Mesendoderm (in vitro differentiated cells): ENCODE measurements at regions not wholly inside any gene's neighbourhood (a gene's known extent, or its start where the extent isn't known, plus 50 kb on each side); places are given as distances from the start of the nearest gene placed in this dataset.
"Not testable (repeated sequence)": the region's sequence is repeated elsewhere in the genome, so short reads cannot be mapped to it uniquely, and the experiment has no call there.

Experiments
- DNase-seq: peaks from one replicate; pipeline ENCODE4 v3.0.0; 2013
- H2AK5ac ChIP-seq: 2 replicates; pipeline ENCODE4 v1.6.1; 2013; ENCODE audit warnings: low read length, inconsistent platforms
- H2BK120ac ChIP-seq: 2 replicates; pipeline ENCODE4 v1.6.1; 2013; ENCODE audit warnings: low read depth, mild to moderate bottlenecking, low read length, moderate library complexity, mixed read lengths
- H2BK15ac ChIP-seq: replicated peaks from 2 replicates; pipeline ENCODE4 v1.6.1; 2013; ENCODE audit warnings: low read depth, mild to moderate bottlenecking, moderate library complexity
- H2BK5ac ChIP-seq: 2 replicates; pipeline ENCODE4 v1.6.1; 2013; ENCODE audit warnings: low read length, inconsistent platforms
- H3K18ac ChIP-seq: 2 replicates; pipeline ENCODE4 v1.6.1; 2013; ENCODE audit warnings: mild to moderate bottlenecking, low read length, mixed read lengths
- H3K23ac ChIP-seq: one replicate; pipeline ENCODE4 v1.6.1; 2013; ENCODE audit warnings: low read length
- H3K27ac ChIP-seq: 2 replicates; pipeline ENCODE4 v1.5.1; 2013; ENCODE audit warnings: low read depth, mild to moderate bottlenecking, inconsistent platforms, low read length, moderate library complexity
- H3K27me3 ChIP-seq: 2 replicates; pipeline ENCODE4 v1.6.1; 2013; ENCODE audit warnings: low read length, control low read depth, mild to moderate bottlenecking, inconsistent platforms; ENCODE audit not compliant: insufficient read depth, poor library complexity
- H3K36me3 ChIP-seq: 2 replicates; pipeline ENCODE4 v1.6.1; 2013; ENCODE audit warnings: low read length, inconsistent platforms; ENCODE audit not compliant: control insufficient read depth, insufficient read depth
- H3K4ac ChIP-seq: one replicate; pipeline ENCODE4 v1.6.1; 2013; ENCODE audit warnings: low read depth, mild to moderate bottlenecking, low read length, moderate library complexity
- H3K4me1 ChIP-seq: 2 replicates; pipeline ENCODE4 v1.6.1; 2013; ENCODE audit warnings: low read depth, low read length, inconsistent platforms; ENCODE audit not compliant: control insufficient read depth
- H3K4me2 ChIP-seq: 2 replicates; pipeline ENCODE4 v1.6.1; 2013; ENCODE audit warnings: low read length
- H3K4me3 ChIP-seq: 2 replicates; pipeline ENCODE4 v1.5.1; 2013; ENCODE audit warnings: mild to moderate bottlenecking, low read length
- H3K56ac ChIP-seq: one replicate; pipeline ENCODE4 v1.6.1; 2013; ENCODE audit warnings: low read length
- H3K79me1 ChIP-seq: 2 replicates; pipeline ENCODE4 v1.6.1; 2013; ENCODE audit warnings: low read length, inconsistent platforms
- H3K79me2 ChIP-seq: 2 replicates; pipeline ENCODE4 v1.6.1; 2013; ENCODE audit warnings: mild to moderate bottlenecking, low read length; ENCODE audit not compliant: control insufficient read depth, insufficient read depth
- H3K9ac ChIP-seq: 2 replicates; pipeline ENCODE4 v1.6.1; 2013; ENCODE audit warnings: low read length, inconsistent platforms
- H4K5ac ChIP-seq: one replicate; pipeline ENCODE4 v1.6.1; 2013; ENCODE audit warnings: low read length
- H4K8ac ChIP-seq: one replicate; pipeline ENCODE4 v1.6.1; 2013; ENCODE audit warnings: low read depth, mild to moderate bottlenecking, control low read depth, low read length, moderate library complexity
- WGBS: extraction: QIAGEN DNeasy Blood & Tissue Kit; methylation state at CpG from one replicate; pipeline ENCODE4 v1.1.7; 2013; ENCODE audit warnings: low lambda C conversion rate, missing lambda C conversion rate; ENCODE audit not compliant: insufficient coverage; ENCODE audit errors: extremely low coverage; 5-methylcytosine and 5-hydroxymethylcytosine counted together

GRCh38 chr12:32964981-32965585, 68.5 kb upstream of the PKP2 start:
- no peak overlapping the region for H3K18ac ChIP-seq
- H2BK120ac ChIP-seq, result no peak overlapping the region
- H3K56ac ChIP-seq, result no peak overlapping the region
- H3K79me1 ChIP-seq, result no peaks in the 10 kb centered on the region
- H2AK5ac ChIP-seq, result no peak overlapping the region
- H2BK15ac ChIP-seq, result no peak overlapping the region
- no peaks in the 10 kb centered on the region for H3K4me1 ChIP-seq
- H3K4ac ChIP-seq, result no peak overlapping the region
- no peak overlapping the region for H3K23ac ChIP-seq
- no peak overlapping the region for H4K5ac ChIP-seq
- no CpG with 5 or more reads among the region's 9 CpGs for WGBS
- H3K4me2 ChIP-seq, result no peak overlapping the region
- H3K4me3 ChIP-seq, result no peak overlapping the region
- no peak overlapping the region for H3K9ac ChIP-seq
- H3K79me2 ChIP-seq, result no peaks in the 10 kb centered on the region
- H3K27ac ChIP-seq, result no peak overlapping the region
- no peak overlapping the region for H4K8ac ChIP-seq
- no peak overlapping the region for H2BK5ac ChIP-seq
- H3K36me3 ChIP-seq, result no peaks in the 10 kb centered on the region
- no peak for DNase-seq
- H3K27me3 ChIP-seq, result no peaks in the 10 kb centered on the region

- H4K8ac ChIP-seq, H3K4me2 ChIP-seq, H3K79me1 ChIP-seq, H3K4ac ChIP-seq, H3K27me3 ChIP-seq, DNase-seq, H4K5ac ChIP-seq, H3K36me3 ChIP-seq, H3K56ac ChIP-seq, H3K27ac ChIP-seq, H2BK120ac ChIP-seq, H3K4me1 ChIP-seq, H2BK15ac ChIP-seq, H3K9ac ChIP-seq, H3K23ac ChIP-seq, H3K79me2 ChIP-seq, H3K18ac ChIP-seq, H2AK5ac ChIP-seq, H3K4me3 ChIP-seq, H2BK5ac ChIP-seq: not testable (repeated sequence)
- no CpG with 5 or more reads among the region's 10 CpGs for WGBS
Measured at GRCh38 chr12:32956418-32956817, 59.8 kb upstream of the PKP2 start.

DNA sequence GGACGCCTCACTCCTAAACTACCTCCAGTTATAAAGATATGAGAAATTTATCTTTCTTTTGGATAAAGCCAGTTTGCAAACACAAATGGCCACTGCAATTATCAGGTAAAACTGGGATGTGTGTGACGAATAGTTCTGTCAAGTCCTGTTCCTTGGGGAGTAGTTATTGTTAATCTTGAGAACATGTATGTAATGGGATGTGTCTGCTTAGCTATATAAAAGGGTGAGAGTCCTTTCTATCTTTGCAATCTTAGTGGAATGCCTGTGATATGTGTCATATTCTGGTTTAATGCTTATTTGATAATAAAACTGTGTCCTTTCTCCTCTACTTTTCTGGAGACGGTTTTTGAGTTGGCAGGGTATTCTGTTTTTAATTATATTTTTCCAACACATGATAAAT, 56.1 kb upstream of the PKP2 start:
- H3K23ac ChIP-seq, result no peak overlapping the region
- no peaks in the 10 kb centered on the region for H3K4me1 ChIP-seq
- H3K36me3 ChIP-seq, result no peaks in the 10 kb centered on the region
- no peaks in the 10 kb centered on the region for H3K79me1 ChIP-seq
- H3K4me3 ChIP-seq, result no peak overlapping the region
- H4K8ac ChIP-seq, result no peak overlapping the region
- H3K27ac ChIP-seq, result no peak overlapping the region
- WGBS, result no CpG with 5 or more reads among the region's 3 CpGs
- no peak overlapping the region for H3K4ac ChIP-seq
- H2BK120ac ChIP-seq, result no peak overlapping the region
- H2BK5ac ChIP-seq, result no peak overlapping the region
- H4K5ac ChIP-seq, result no peak overlapping the region
- H3K9ac ChIP-seq, result no peak overlapping the region
- no peak overlapping the region for H3K56ac ChIP-seq
- no peaks in the 10 kb centered on the region for H3K79me2 ChIP-seq
- H2AK5ac ChIP-seq, result no peak overlapping the region
- DNase-seq, result no peak
- H3K27me3 ChIP-seq, result no peaks in the 10 kb centered on the region
- H3K18ac ChIP-seq, result no peak overlapping the region
- H2BK15ac ChIP-seq, result no peak overlapping the region
- no peak overlapping the region for H3K4me2 ChIP-seq

GRCh38 chr12:32949815-32950214, 53.2 kb upstream of the PKP2 start:
- no peak overlapping the region for H3K4me2 ChIP-seq
- H2BK120ac ChIP-seq, result no peak overlapping the region
- H2BK15ac ChIP-seq, result no peak overlapping the region
- H3K36me3 ChIP-seq, result no peaks in the 10 kb centered on the region
- H4K8ac ChIP-seq, result no peak overlapping the region
- H3K56ac ChIP-seq, result no peak overlapping the region
- H3K4me3 ChIP-seq, result no peak overlapping the region
- peak overlapping the region; percentile 1 for H3K4ac ChIP-seq
- H3K27me3 ChIP-seq, result no peaks in the 10 kb centered on the region
- WGBS, result no CpG with 5 or more reads among the region's 3 CpGs
- DNase-seq, result peak; percentile 60
- H4K5ac ChIP-seq, result no peak overlapping the region
- H3K9ac ChIP-seq, result no peak overlapping the region
- H3K79me1 ChIP-seq, result no peaks in the 10 kb centered on the region
- no peak overlapping the region for H3K23ac ChIP-seq
- no peaks in the 10 kb centered on the region for H3K4me1 ChIP-seq
- H3K79me2 ChIP-seq, result no peaks in the 10 kb centered on the region
- no peak overlapping the region for H2BK5ac ChIP-seq
- H3K27ac ChIP-seq, result no peak overlapping the region
- no peak overlapping the region for H3K18ac ChIP-seq
- H2AK5ac ChIP-seq, result no peak overlapping the region

- peak; percentile 74 for DNase-seq
- no peak overlapping the region for H3K18ac ChIP-seq
- H3K9ac ChIP-seq, result peak overlapping the region; percentile 29
- H3K27me3 ChIP-seq, result no peaks in the 10 kb centered on the region
- no CpG with 5 or more reads among the region's 4 CpGs for WGBS
- H3K23ac ChIP-seq, result no peak overlapping the region
- H3K27ac ChIP-seq, result no peak overlapping the region
- H3K79me2 ChIP-seq, result no peaks in the 10 kb centered on the region
- no peaks in the 10 kb centered on the region for H3K4me1 ChIP-seq
- no peak overlapping the region for H3K4me2 ChIP-seq
- no peaks in the 10 kb centered on the region for H3K36me3 ChIP-seq
- no peak overlapping the region for H3K4ac ChIP-seq
- H2BK15ac ChIP-seq, result no peak overlapping the region
- peak overlapping the region; percentile 24 for H4K5ac ChIP-seq
- no peak overlapping the region for H2AK5ac ChIP-seq
- peak overlapping the region; percentile 45 for H2BK120ac ChIP-seq
- H4K8ac ChIP-seq, result no peak overlapping the region
- no peaks in the 10 kb centered on the region for H3K79me1 ChIP-seq
- no peak overlapping the region for H2BK5ac ChIP-seq
- H3K4me3 ChIP-seq, result no peak overlapping the region
- H3K56ac ChIP-seq, result no peak overlapping the region
Measured at GRCh38 chr12:32947206-32948067, 50.9 kb upstream of the PKP2 start.
